HepG2 (cell line): ENCODE measurements at regions not wholly inside any gene's neighbourhood (a gene's known extent, or its start where the extent isn't known, plus 50 kb on each side); places are given as distances from the start of the nearest gene placed in this dataset.

Experiments used
- ATAC-seq: fragments of 200-7000 bp; cut with Tn5 transposase; 3 replicates; pipeline ENCODE4 v1.9.1; 2020; ENCODE audit warnings: mild to moderate bottlenecking, moderate library complexity
- BruUV-seq: library from RNA; stranded (reverse); fragments of 400-500 nt; replicated peaks from 2 replicates; lab custom pipeline; 2021; lab: Mats Ljungman, UMichigan
- CTCF ChIA-PET: fragments of 300-600 bp; formaldehyde crosslinking; extraction: SDS; loops from one replicate; lab custom pipeline; 2021; ENCODE audit warnings: low total read pairs, inconsistent platforms, low intra/inter-chr PET ratio; lab: Yijun Ruan, JAX
- POLR2A ChIA-PET: fragments of 350-600 bp; sonication (Branson Sonifier 250); formaldehyde crosslinking; loops from one replicate; lab custom pipeline; 2020; ENCODE audit warnings: antibody characterized with exemption, inconsistent platforms; lab: Yijun Ruan, JAX
- DNase-seq: peaks from one replicate; pipeline ENCODE4 v3.0.0-alpha.2; 2015; ENCODE audit warnings: low spot score
- FAIRE-seq: peaks from 3 replicates; lab custom pipeline; 2011; peaks lifted over from hg19 to GRCh38; lab: Jason Lieb, UNC
- H2AFZ ChIP-seq: one replicate; pipeline ENCODE4 v1.6.1; 2011; ENCODE audit warnings: low read length, inconsistent platforms
- H3K27ac ChIP-seq: fragments of 300-600 bp; 3 replicates; pipeline ENCODE4 v1.8.0; 2011; ENCODE audit warnings: mixed run types, mild to moderate bottlenecking, mixed read lengths, low read length, inconsistent platforms; ENCODE audit not compliant: insufficient read depth; ENCODE audit errors: extremely low read length
- H3K27me3 ChIP-seq, 2 experiments: fragments of 200-600 bp in 1 of 2; 2 replicates in 1 of 2; 3 replicates in 1 of 2; pipeline versions ENCODE4 v1.6.0 to v1.8.0; 2011; ENCODE audit warnings: low read length in 2 of 2, mild to moderate bottlenecking in 2 of 2, moderate library complexity in 2 of 2, inconsistent platforms in 1 of 2; ENCODE audit not compliant: insufficient read depth in 2 of 2, control insufficient read depth in 1 of 2
- H3K36me3 ChIP-seq, 2 experiments: fragments of 200-600 bp in 1 of 2; replicated peaks in 1 of 2; 2 replicates in 1 of 2; 3 replicates in 1 of 2; pipeline versions ENCODE4 v1.5.1 to v1.8.0; 2011; ENCODE audit warnings: low read length in 2 of 2, inconsistent platforms in 1 of 2; ENCODE audit not compliant: insufficient read depth in 2 of 2, control insufficient read depth in 1 of 2
- H3K4me1 ChIP-seq: 2 replicates; pipeline ENCODE4 v1.5.1; 2012; ENCODE audit warnings: low read length, inconsistent platforms; ENCODE audit not compliant: insufficient read depth
- H3K4me2 ChIP-seq: 2 replicates; pipeline ENCODE4 v1.6.0; 2011; ENCODE audit warnings: low read depth, low read length, inconsistent platforms
- H3K4me3 ChIP-seq, 3 experiments: fragments of 200-600 bp in 1 of 3; sonication (generic), shearing (Covaris generic) in 1 of 3; replicated peaks in 1 of 3; 2 replicates each; pipeline ENCODE4 v1.5.1; 2011 to 2016; ENCODE audit warnings: low read length in 3 of 3, inconsistent platforms in 2 of 3, low read depth in 2 of 3, mild to moderate bottlenecking in 2 of 3, control low read depth in 1 of 3, mixed read lengths in 1 of 3; ENCODE audit not compliant: insufficient read depth in 1 of 3
- H3K79me2 ChIP-seq: one replicate; pipeline ENCODE4 v1.6.1; 2011; ENCODE audit warnings: low read length, inconsistent platforms; ENCODE audit not compliant: insufficient read depth
- H3K9ac ChIP-seq: 2 replicates; pipeline ENCODE4 v1.6.0; 2011; ENCODE audit warnings: mild to moderate bottlenecking, low read depth, low read length, inconsistent platforms; ENCODE audit not compliant: insufficient read depth
- H3K9me3 ChIP-seq: 2 replicates; pipeline ENCODE4 v1.5.1; 2012; ENCODE audit warnings: mild to moderate bottlenecking, low read length
- H4K20me1 ChIP-seq: 2 replicates; pipeline ENCODE4 v1.6.0; 2011; ENCODE audit warnings: inconsistent platforms, mild to moderate bottlenecking, low read length, moderate library complexity; ENCODE audit not compliant: insufficient read depth
- CENPBD1 ChIP-seq: sonication (generic); formaldehyde crosslinking; IDR thresholded peaks from 2 replicates; pipeline ENCODE4 v1.8.0; 2022; ENCODE audit warnings: missing genetic modification reagents, low read depth, mild to moderate bottlenecking, borderline replicate concordance
- FLYWCH1 ChIP-seq: sonication (generic); formaldehyde crosslinking; IDR thresholded peaks from 2 replicates; pipeline ENCODE4 v1.8.1; 2023; ENCODE audit warnings: mild to moderate bottlenecking, missing genetic modification reagents
- IKZF4 ChIP-seq: sonication (generic); formaldehyde crosslinking; IDR thresholded peaks from 2 replicates; pipeline ENCODE4 v1.5.1; 2020; ENCODE audit warnings: borderline replicate concordance, mild to moderate bottlenecking, low read depth, missing genetic modification reagents; ENCODE audit errors: not compliant biosample characterization
- NFATC3 ChIP-seq: sonication (generic); formaldehyde crosslinking; IDR thresholded peaks from 2 replicates; pipeline ENCODE4 v1.5.1; 2020; ENCODE audit warnings: mild to moderate bottlenecking, missing genetic modification reagents
- TCF7 ChIP-seq: sonication (generic); IDR thresholded peaks from 2 replicates; pipeline ENCODE4 v1.6.1; 2016; ENCODE audit warnings: antibody characterized with exemption, low read depth
- TRAFD1 ChIP-seq: sonication (generic); formaldehyde crosslinking; IDR thresholded peaks from 2 replicates; pipeline ENCODE4 v1.5.1; 2020; ENCODE audit warnings: missing genetic modification reagents, mild to moderate bottlenecking, borderline replicate concordance
- WIZ ChIP-seq: sonication (generic); formaldehyde crosslinking; IDR thresholded peaks from 2 replicates; pipeline ENCODE4 v1.5.1; 2020; ENCODE audit warnings: mild to moderate bottlenecking, missing genetic modification reagents
- ZNF180 ChIP-seq: sonication (generic); formaldehyde crosslinking; IDR thresholded peaks from 2 replicates; pipeline ENCODE4 v1.4.0; 2020; ENCODE audit warnings: low read depth, missing genetic modification reagents, borderline replicate concordance
- ZNF512 ChIP-seq: sonication (generic); formaldehyde crosslinking; IDR thresholded peaks from 2 replicates; pipeline ENCODE4 v1.4.0; 2020; ENCODE audit warnings: mild to moderate bottlenecking, missing genetic modification reagents
- ZNF776 ChIP-seq: sonication (generic); formaldehyde crosslinking; IDR thresholded peaks from 2 replicates; pipeline ENCODE4 v1.4.0; 2020; ENCODE audit warnings: mild to moderate bottlenecking, missing genetic modification reagents
- WGBS: methylation state at CpG from one replicate; pipeline ENCODE4 v1.1.6; 2017; ENCODE audit warnings: low lambda C conversion rate; 5-methylcytosine and 5-hydroxymethylcytosine counted together
- in situ Hi-C: cut with HindIII; loops from 2 replicates; pipeline ENCODE4 v1.10.0; 2017; ENCODE audit warnings: low pct_unique_long_range_greater_than_20kb; ENCODE audit not compliant: extremely low pct_ligation_motif_present
- intact Hi-C: fragments of 100-400 bp; cut with micrococcal nuclease; formaldehyde crosslinking; loops from one replicate; pipeline ENCODE4 v1.10.0; 2022; ENCODE audit not compliant: unreplicated experiment
- TF ChIP-seq, protein P1 (sequence below): sonication (generic); formaldehyde crosslinking; IDR thresholded peaks from 2 replicates; pipeline ENCODE4 v1.8.0; 2023; ENCODE audit warnings: mild to moderate bottlenecking, missing genetic modification reagents
- TF ChIP-seq, protein P2 (sequence below): IDR thresholded peaks from 2 replicates; pipeline ENCODE4 v1.6.1; 2018; ENCODE audit warnings: missing genetic modification reagents, mild to moderate bottlenecking, missing compliant biosample characterization

GRCh38 chr3:73206030-73206429 is 144.6 kb downstream of the EBLN2 start:
- DNase-seq = no peak
- in situ Hi-C loops = no loop called here
- no peak overlapping the region for H3K27ac ChIP-seq
- WGBS = 51% methylated on average over 5 of the region's 5 CpGs
- H3K9me3 ChIP-seq = no peaks in the 10 kb centered on the region
- no peak overlapping the region for H3K4me3 ChIP-seq
- H3K79me2 ChIP-seq = no peaks in the 10 kb centered on the region
- H3K27me3 ChIP-seq = no peaks in the 10 kb centered on the region; a peak in 1 of 5 replicates
- intact Hi-C loops = no loop called here
- BruUV-seq = no TSS peak
- no peak overlapping the region for H2AFZ ChIP-seq
- FAIRE-seq = no peak
- H3K36me3 ChIP-seq = no peaks in the 10 kb centered on the region
- TF ChIP-seq TRAFD1 = no peak
- TF ChIP-seq FLYWCH1 (CRISPR knock-in tag) = no peak
- TF ChIP-seq ZNF512 = no peak
- POLR2A ChIA-PET = no interaction called here
- no peaks in the 10 kb centered on the region for H4K20me1 ChIP-seq
- H3K4me2 ChIP-seq = no peak overlapping the region
- H3K9ac ChIP-seq = no peak overlapping the region
- H3K4me1 ChIP-seq = no peaks in the 10 kb centered on the region
- no peak for ATAC-seq
- CTCF ChIA-PET = no interaction called here

- ChIA-PET CTCF (no interaction called here), POLR2A (no interaction called here)
- no peak for FAIRE-seq
- H3K27ac ChIP-seq = no peak overlapping the region
- no peaks in the 10 kb centered on the region for H3K9me3 ChIP-seq
- no TSS peak for BruUV-seq
- in situ Hi-C loops = no loop called here
- H3K36me3 ChIP-seq = no peaks in the 10 kb centered on the region
- DNase-seq = no peak
- intact Hi-C loops = no loop called here
- H3K4me3 ChIP-seq = no peak overlapping the region
- H3K79me2 ChIP-seq = no peaks in the 10 kb centered on the region
- ATAC-seq = no peak
- no peak overlapping the region for H3K4me2 ChIP-seq
- H3K27me3 ChIP-seq = no peaks in the 10 kb centered on the region
- no peaks in the 10 kb centered on the region for H3K4me1 ChIP-seq
- H3K9ac ChIP-seq = no peak overlapping the region
- H4K20me1 ChIP-seq = no peaks in the 10 kb centered on the region
- WGBS = 0% methylated on average over 3 of the region's 3 CpGs
- no peak overlapping the region for H2AFZ ChIP-seq
- TF ChIP-seq IKZF4 (no peak), NFATC3 (CRISPR knock-in tag) (no peak), CENPBD1 (CRISPR knock-in tag) (no peak), WIZ (CRISPR knock-in tag) (no peak), ZNF180 (CRISPR knock-in tag) (no peak), TCF7 (no peak), ZNF776 (CRISPR knock-in tag) (no peak)
- TF ChIP-seq, protein P1, sequence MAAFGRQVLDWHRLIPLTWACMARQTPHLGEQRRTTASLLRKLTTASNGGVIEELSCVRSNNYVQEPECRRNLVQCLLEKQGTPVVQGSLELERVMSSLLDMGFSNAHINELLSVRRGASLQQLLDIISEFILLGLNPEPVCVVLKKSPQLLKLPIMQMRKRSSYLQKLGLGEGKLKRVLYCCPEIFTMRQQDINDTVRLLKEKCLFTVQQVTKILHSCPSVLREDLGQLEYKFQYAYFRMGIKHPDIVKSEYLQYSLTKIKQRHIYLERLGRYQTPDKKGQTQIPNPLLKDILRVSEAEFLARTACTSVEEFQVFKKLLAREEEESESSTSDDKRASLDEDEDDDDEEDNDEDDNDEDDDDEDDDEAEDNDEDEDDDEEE (CRISPR knock-in tag) = no peak
- TF ChIP-seq, protein P2, sequence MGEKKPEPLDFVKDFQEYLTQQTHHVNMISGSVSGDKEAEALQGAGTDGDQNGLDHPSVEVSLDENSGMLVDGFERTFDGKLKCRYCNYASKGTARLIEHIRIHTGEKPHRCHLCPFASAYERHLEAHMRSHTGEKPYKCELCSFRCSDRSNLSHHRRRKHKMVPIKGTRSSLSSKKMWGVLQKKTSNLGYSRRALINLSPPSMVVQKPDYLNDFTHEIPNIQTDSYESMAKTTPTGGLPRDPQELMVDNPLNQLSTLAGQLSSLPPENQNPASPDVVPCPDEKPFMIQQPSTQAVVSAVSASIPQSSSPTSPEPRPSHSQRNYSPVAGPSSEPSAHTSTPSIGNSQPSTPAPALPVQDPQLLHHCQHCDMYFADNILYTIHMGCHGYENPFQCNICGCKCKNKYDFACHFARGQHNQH (CRISPR knock-in tag) = no peak
These were observed 146.5 kb downstream of the EBLN2 start for GRCh38 chr3:73207946-73208440.
